ENCODE measurements at regions not wholly inside any gene's neighbourhood (a gene's known extent, or its start where the extent isn't known, plus 50 kb on each side); places are given as distances from the start of the nearest gene placed in this dataset.

- Histone ChIP-seq H3K4me3 (ENCODE audit: low read length) (no peak overlapping the region), H3K27ac (ENCODE audit: low read depth, low read length) (no peak overlapping the region), H3K27me3 (ENCODE audit: insufficient read depth, low read length) (no peaks in the 10 kb centered on the region), H3K36me3 (ENCODE audit: insufficient read depth, low read length) (no peaks in the 10 kb centered on the region), H3K9ac (ENCODE audit: low read depth, low read length) (no peak overlapping the region), H3K9me3 (ENCODE audit: insufficient read depth, low read depth, low read length) (no peaks in the 10 kb centered on the region), H3K4me1 (ENCODE audit: insufficient read depth, low read length) (peaks cover 6% of the 10 kb centered on the region)
- WGBS = 93% methylated on average over 6 of the region's 6 CpGs
Observed at GRCh38 chr1:220356981-220357850, 85.0 kb upstream of the RAB3GAP2 start.

GRCh38 chr1:220353229-220354012, 81.2 kb upstream of the RAB3GAP2 start:
- Histone ChIP-seq H3K4me1 (ENCODE audit: insufficient read depth, low read length) (peaks cover 10% of the 10 kb centered on the region), H3K36me3 (ENCODE audit: insufficient read depth, low read length) (no peaks in the 10 kb centered on the region), H3K9me3 (ENCODE audit: insufficient read depth, low read depth, low read length) (no peaks in the 10 kb centered on the region), H3K27me3 (ENCODE audit: insufficient read depth, low read length) (no peaks in the 10 kb centered on the region), H3K4me3 (ENCODE audit: low read length) (no peak overlapping the region), H3K27ac (ENCODE audit: low read depth, low read length) (no peak overlapping the region), H3K9ac (ENCODE audit: low read depth, low read length) (no peak overlapping the region)
- WGBS = 89% methylated on average over 24 of the region's 24 CpGs

- 0 out of 2 replicates have a peak, but pooled peaks cover 4% of the 10 kb centered on the region for H3K4me1 ChIP-seq (ENCODE audit: insufficient read depth, low read length)
- no peak overlapping the region for H3K4me3 ChIP-seq (ENCODE audit: low read length)
- no peaks in the 10 kb centered on the region for H3K27me3 ChIP-seq (ENCODE audit: insufficient read depth, low read length)
- H3K27ac ChIP-seq (ENCODE audit: low read depth, low read length) = no peak overlapping the region
- WGBS = 92% methylated on average over 6 of the region's 7 CpGs
- no peaks in the 10 kb centered on the region for H3K36me3 ChIP-seq (ENCODE audit: insufficient read depth, low read length)
- no peaks in the 10 kb centered on the region for H3K9me3 ChIP-seq (ENCODE audit: insufficient read depth, low read depth, low read length)
- no peak overlapping the region for H3K9ac ChIP-seq (ENCODE audit: low read depth, low read length)
Observed at GRCh38 chr1:220348211-220348610, 76.0 kb upstream of the RAB3GAP2 start.

GRCh38 chr1:220347654-220348175, 75.5 kb upstream of the RAB3GAP2 start:
- Histone ChIP-seq H3K4me1 (ENCODE audit: insufficient read depth, low read length) (0 out of 2 replicates have a peak, but pooled peaks cover 4% of the 10 kb centered on the region), H3K27me3 (ENCODE audit: insufficient read depth, low read length) (no peaks in the 10 kb centered on the region), H3K27ac (ENCODE audit: low read depth, low read length) (no peak overlapping the region), H3K36me3 (ENCODE audit: insufficient read depth, low read length) (no peaks in the 10 kb centered on the region), H3K9ac (ENCODE audit: low read depth, low read length) (no peak overlapping the region), H3K4me3 (ENCODE audit: low read length) (no peak overlapping the region), H3K9me3 (ENCODE audit: insufficient read depth, low read depth, low read length) (no peaks in the 10 kb centered on the region)
- WGBS = 87% methylated on average over 8 of the region's 8 CpGs

- WGBS = 91% methylated on average over 2 of the region's 3 CpGs
- Histone ChIP-seq H3K27ac (ENCODE audit: low read depth, low read length) (no peak overlapping the region), H3K36me3 (ENCODE audit: insufficient read depth, low read length) (no peaks in the 10 kb centered on the region), H3K9ac (ENCODE audit: low read depth, low read length) (no peak overlapping the region), H3K27me3 (ENCODE audit: insufficient read depth, low read length) (no peaks in the 10 kb centered on the region), H3K9me3 (ENCODE audit: insufficient read depth, low read depth, low read length) (no peaks in the 10 kb centered on the region), H3K4me3 (ENCODE audit: low read length) (no peak overlapping the region), H3K4me1 (ENCODE audit: insufficient read depth, low read length) (no peaks in the 10 kb centered on the region; the same call in 1 of the 2 replicates)
Observed at GRCh38 chr1:220344745-220345144, 72.5 kb upstream of the RAB3GAP2 start.

- Histone ChIP-seq H3K4me1 (ENCODE audit: insufficient read depth, low read length) (peaks cover 11% of the 10 kb centered on the region), H3K9me3 (ENCODE audit: insufficient read depth, low read depth, low read length) (no peaks in the 10 kb centered on the region), H3K27ac (ENCODE audit: low read depth, low read length) (no peak overlapping the region), H3K9ac (ENCODE audit: low read depth, low read length) (no peak overlapping the region), H3K27me3 (ENCODE audit: insufficient read depth, low read length) (no peaks in the 10 kb centered on the region), H3K4me3 (ENCODE audit: low read length) (no peak overlapping the region), H3K36me3 (ENCODE audit: insufficient read depth, low read length) (no peaks in the 10 kb centered on the region)
- WGBS = 97% methylated on average over 5 of the region's 5 CpGs
Observed at GRCh38 chr1:220342853-220343252, 70.6 kb upstream of the RAB3GAP2 start.

- H3K36me3 ChIP-seq (ENCODE audit: insufficient read depth, low read length) = no peaks in the 10 kb centered on the region
- H3K4me3 ChIP-seq (ENCODE audit: low read length) = no peak overlapping the region
- no peaks in the 10 kb centered on the region for H3K27me3 ChIP-seq (ENCODE audit: insufficient read depth, low read length)
- no peak overlapping the region for H3K27ac ChIP-seq (ENCODE audit: low read depth, low read length)
- peaks cover 26% of the 10 kb centered on the region for H3K4me1 ChIP-seq (ENCODE audit: insufficient read depth, low read length)
- H3K9me3 ChIP-seq (ENCODE audit: insufficient read depth, low read depth, low read length) = no peaks in the 10 kb centered on the region
- H3K9ac ChIP-seq (ENCODE audit: low read depth, low read length) = no peak overlapping the region
- WGBS = 100% methylated on average over 1 of the region's 1 CpG
Observed at GRCh38 chr1:220341126-220341525, 68.9 kb upstream of the RAB3GAP2 start.

GRCh38 chr1:220339581-220339980, 67.3 kb upstream of the RAB3GAP2 start:
- Histone ChIP-seq H3K36me3 (ENCODE audit: insufficient read depth, low read length) (no peaks in the 10 kb centered on the region), H3K9me3 (ENCODE audit: insufficient read depth, low read depth, low read length) (no peaks in the 10 kb centered on the region), H3K4me3 (ENCODE audit: low read length) (no peak overlapping the region), H3K27me3 (ENCODE audit: insufficient read depth, low read length) (no peaks in the 10 kb centered on the region), H3K4me1 (ENCODE audit: insufficient read depth, low read length) (peaks cover 29% of the 10 kb centered on the region), H3K9ac (ENCODE audit: low read depth, low read length) (peak overlapping the region; percentile 26), H3K27ac (ENCODE audit: low read depth, low read length) (peak overlapping the region; percentile 98)
- 100% methylated on average over 1 of the region's 1 CpG for WGBS

- Histone ChIP-seq H3K27ac (ENCODE audit: low read depth, low read length) (peak overlapping the region; percentile 98), H3K36me3 (ENCODE audit: insufficient read depth, low read length) (no peaks in the 10 kb centered on the region), H3K9ac (ENCODE audit: low read depth, low read length) (peak overlapping the region; percentile 80), H3K4me3 (ENCODE audit: low read length) (no peak overlapping the region), H3K4me1 (ENCODE audit: insufficient read depth, low read length) (peaks cover 29% of the 10 kb centered on the region), H3K27me3 (ENCODE audit: insufficient read depth, low read length) (no peaks in the 10 kb centered on the region), H3K9me3 (ENCODE audit: insufficient read depth, low read depth, low read length) (no peaks in the 10 kb centered on the region)
- no CpG with 5 or more reads among the region's 1 CpG for WGBS
Observed at GRCh38 chr1:220338759-220339158, 66.5 kb upstream of the RAB3GAP2 start.

GRCh38 chr1:220336391-220337031, 64.3 kb upstream of the RAB3GAP2 start:
- Histone ChIP-seq H3K4me3 (ENCODE audit: low read length) (no peak overlapping the region), H3K9ac (ENCODE audit: low read depth, low read length) (no peak overlapping the region), H3K27me3 (ENCODE audit: insufficient read depth, low read length) (no peaks in the 10 kb centered on the region), H3K4me1 (ENCODE audit: insufficient read depth, low read length) (peaks cover 29% of the 10 kb centered on the region), H3K9me3 (ENCODE audit: insufficient read depth, low read depth, low read length) (no peaks in the 10 kb centered on the region), H3K27ac (ENCODE audit: low read depth, low read length) (peak overlapping the region; percentile 98), H3K36me3 (ENCODE audit: insufficient read depth, low read length) (no peaks in the 10 kb centered on the region)
- WGBS = 86% methylated on average over 5 of the region's 6 CpGs

- Histone ChIP-seq H3K9me3 (ENCODE audit: insufficient read depth, low read depth, low read length) (no peaks in the 10 kb centered on the region), H3K36me3 (ENCODE audit: insufficient read depth, low read length) (no peaks in the 10 kb centered on the region), H3K9ac (ENCODE audit: low read depth, low read length) (no peak overlapping the region), H3K27me3 (ENCODE audit: insufficient read depth, low read length) (no peaks in the 10 kb centered on the region), H3K27ac (ENCODE audit: low read depth, low read length) (no peak overlapping the region), H3K4me1 (ENCODE audit: insufficient read depth, low read length) (peaks cover 29% of the 10 kb centered on the region), H3K4me3 (ENCODE audit: low read length) (no peak overlapping the region)
- 81% methylated on average over 4 of the region's 4 CpGs for WGBS
Observed at GRCh38 chr1:220335668-220336067, 63.4 kb upstream of the RAB3GAP2 start.
